GM19372 (cell line): ENCODE measurements at regions not wholly inside any gene's neighbourhood (a gene's known extent, or its start where the extent isn't known, plus 50 kb on each side); places are given as distances from the start of the nearest gene placed in this dataset.

Experiments
- ATAC-seq: cut with Tn5 transposase; IDR thresholded peaks from one replicate; pipeline ENCODE4 v1.9.1; 2021; ENCODE audit warnings: mild to moderate bottlenecking, low read depth, moderate library complexity; ENCODE audit not compliant: unreplicated experiment

DNA sequence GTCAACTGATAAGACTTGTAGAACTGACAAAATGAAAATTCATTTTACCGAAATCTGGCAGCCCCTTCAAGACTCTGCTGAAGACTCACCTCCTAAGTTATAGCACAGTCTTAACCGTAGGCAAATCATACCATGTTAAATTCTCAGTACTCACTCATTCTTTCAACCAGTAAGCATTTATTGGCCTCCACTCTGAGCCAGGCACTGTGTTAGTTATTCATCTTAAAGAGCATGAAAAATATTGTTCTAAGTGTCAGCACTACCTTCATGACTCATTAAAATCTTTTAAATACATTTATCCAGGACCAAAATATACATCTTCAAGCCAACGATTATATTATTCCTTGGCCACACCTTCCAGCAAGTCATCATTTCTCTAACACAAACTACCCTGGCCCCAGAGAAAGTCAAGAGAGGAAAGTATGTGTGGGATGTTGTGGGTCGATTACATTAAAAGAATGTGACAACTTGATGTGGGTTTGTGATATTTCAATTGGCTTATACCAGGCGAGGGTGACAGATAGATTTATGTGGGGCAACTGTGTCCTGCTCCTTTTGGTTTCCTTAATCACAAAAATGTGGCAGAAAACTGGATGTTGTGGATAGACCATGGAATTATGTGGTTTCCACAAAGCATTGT, 55.0 kb downstream of the TMEM30B start:
- no peak for ATAC-seq

DNA sequence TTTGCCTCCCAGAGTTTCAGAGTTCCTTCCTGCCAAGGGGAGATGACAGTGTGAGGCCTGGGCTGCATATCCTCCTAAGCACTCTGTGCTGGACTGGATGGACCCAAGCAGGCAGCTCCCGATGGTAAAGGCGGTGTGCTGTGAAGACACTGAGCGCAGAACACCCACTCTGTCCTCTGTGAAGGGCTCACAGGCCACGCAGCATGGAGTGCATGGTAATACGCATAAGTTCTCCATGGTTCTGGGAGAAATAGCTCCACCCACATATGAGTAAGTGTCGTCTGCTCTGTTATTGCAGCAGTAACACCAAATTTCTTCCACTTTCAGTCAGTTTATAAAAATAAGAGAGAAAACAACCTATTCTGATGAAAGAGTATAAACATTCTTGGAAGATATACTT, 55.8 kb downstream of the TMEM30B start:
- no peak for ATAC-seq

DNA sequence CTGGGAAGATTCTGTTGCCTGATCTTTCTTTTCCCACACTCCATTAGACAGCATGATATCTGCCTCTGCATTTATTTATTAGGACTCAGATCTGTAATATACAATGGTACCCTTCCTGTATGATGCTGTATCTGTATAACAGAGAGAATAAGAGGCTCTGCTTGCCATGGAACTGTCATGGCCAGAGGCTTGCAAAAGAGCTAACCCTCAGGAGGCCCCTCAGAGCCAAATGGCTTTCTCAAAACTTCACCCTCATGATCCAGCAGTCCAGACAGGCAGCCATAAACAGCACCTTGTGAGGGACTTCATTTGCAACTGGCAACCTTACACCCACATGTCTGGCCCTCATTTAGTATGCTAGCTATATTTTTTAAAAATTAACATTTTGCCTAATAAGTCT, 57.6 kb downstream of the TMEM30B start:
- no peak for ATAC-seq

DNA sequence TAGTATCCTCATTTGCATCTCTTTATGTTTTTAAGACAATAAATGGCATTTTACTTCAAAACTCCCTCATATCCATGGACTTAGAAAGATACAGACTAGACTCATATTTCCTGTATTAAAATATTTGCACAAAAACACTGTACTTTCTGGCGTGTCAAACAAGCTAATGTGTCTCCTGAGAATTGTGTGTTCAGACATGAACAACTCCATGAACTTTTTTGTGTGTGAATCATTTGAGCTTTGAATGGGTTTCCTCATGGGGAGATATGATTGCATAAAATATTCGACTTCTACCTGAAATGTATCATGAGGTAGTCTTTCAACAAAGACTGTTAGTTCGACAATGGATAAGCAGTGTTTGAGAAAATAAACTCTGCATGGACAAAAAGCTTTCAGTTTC, 58.8 kb downstream of the TMEM30B start:
- no peak for ATAC-seq

DNA sequence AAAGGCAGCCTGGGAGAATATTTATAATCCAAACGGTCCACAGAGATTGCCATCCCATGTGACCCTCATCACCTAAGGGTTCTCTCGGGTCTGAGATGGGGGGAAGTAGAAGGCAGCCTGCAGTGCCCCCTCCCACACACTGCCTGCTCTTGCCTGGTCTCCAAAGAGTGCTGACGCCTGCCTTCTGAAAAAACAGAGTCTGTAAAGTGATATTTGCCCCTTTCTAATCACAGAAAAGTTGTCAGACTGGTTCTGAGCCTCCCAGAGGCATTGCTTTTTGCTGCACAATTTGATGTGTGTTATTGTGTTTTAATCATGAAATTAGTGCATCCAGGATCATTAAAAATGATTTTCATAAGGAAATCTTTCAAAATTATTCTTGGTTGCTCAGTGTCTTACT, 59.2 kb downstream of the TMEM30B start:
- ATAC-seq: no peak

DNA sequence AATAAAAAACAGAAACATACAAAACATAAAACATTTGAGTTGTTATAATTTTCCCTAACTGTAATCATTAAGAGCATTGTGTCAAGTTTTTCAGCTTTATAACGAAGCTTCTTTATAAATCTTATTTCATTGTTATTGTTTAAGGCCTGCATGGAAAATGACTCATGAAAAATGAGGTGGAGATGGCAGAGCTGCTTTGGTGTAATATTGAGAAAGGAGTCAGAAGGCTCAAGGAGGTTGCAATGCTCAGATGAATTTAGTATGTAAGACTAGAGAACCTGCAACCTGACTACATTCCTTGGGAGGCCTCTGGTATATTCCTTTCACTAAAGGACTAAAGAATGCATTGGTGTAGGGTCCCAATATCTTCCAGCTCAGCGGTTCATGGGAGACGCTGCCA, 61.5 kb downstream of the TMEM30B start:
- ATAC-seq: no peak

DNA sequence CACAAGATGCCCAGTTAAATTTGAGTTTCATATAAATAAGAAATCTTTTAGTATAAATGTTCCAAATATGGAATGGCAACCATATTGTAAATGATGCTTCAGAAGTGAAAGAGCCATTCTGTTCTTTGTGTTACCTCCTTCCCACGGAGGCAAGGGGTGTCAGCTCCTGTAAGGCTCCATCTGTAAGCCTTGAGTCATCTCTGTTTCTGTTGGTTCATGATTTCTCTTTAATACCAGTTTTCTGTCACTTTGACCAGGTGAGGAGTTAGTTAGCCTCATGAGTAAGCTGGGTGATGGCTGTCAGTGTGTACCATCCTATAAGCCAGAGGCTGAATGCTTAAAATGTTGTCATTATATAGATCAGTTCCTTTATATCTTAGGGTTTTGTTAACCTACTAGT, 61.9 kb downstream of the TMEM30B start:
- ATAC-seq: no peak

DNA sequence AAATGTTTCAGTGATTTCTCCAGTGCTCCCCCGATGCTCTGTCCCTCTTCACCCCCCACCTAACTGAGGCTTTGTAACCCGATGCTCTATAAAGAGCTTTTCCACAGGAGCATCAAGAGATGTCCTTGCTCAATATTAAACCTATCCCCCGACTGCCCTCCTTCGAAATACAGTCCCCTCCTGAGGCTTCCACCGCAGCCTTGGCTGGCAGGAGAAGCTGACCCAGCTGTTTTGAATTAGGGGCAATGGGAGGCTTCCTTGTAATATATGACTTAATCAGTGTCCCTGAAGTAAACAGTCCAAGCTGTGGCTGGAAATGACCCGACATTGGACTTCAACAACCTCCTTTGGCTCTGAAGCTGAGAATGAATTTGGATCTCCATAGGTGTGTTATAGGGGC, 62.4 kb downstream of the TMEM30B start:
- no peak for ATAC-seq

DNA sequence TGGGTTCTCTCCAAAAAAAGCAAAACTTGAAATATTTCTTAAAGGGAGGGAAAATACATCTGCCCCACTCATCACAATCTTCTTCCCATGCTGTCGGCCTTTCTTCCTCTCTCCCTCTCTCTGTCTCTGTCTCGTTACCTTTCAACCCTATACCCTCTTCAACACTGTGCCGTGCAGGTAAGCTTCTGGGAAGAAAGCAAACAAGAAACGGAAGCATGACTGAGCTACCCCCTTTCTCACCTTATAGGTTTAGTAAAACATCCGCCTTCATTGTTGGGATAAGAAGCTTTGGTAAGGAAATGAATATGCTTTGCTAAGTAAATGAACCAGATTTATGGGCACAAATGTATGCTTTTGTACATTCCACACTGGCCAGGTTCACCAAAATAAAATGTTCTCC, 63.0 kb downstream of the TMEM30B start:
- ATAC-seq: no peak

DNA sequence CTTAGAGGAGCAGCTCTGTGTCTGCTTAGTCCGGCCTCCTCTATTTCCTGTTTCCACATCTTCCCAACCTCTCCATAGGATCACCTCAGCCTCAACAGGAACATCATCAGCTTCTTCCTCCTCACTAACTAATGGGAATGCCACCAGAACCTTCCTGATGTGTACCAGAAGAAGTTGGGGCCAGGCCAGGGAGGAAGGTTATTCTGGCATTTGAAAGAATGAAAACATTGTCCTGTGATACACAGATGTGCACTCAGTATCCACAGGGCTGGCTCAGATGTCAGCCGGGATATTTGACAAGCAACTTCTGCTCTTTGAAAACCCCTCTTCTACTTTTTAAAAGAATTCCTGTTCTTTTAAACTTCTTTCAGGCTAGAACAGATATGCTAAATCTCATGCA, 63.6 kb downstream of the TMEM30B start:
- no peak for ATAC-seq

DNA sequence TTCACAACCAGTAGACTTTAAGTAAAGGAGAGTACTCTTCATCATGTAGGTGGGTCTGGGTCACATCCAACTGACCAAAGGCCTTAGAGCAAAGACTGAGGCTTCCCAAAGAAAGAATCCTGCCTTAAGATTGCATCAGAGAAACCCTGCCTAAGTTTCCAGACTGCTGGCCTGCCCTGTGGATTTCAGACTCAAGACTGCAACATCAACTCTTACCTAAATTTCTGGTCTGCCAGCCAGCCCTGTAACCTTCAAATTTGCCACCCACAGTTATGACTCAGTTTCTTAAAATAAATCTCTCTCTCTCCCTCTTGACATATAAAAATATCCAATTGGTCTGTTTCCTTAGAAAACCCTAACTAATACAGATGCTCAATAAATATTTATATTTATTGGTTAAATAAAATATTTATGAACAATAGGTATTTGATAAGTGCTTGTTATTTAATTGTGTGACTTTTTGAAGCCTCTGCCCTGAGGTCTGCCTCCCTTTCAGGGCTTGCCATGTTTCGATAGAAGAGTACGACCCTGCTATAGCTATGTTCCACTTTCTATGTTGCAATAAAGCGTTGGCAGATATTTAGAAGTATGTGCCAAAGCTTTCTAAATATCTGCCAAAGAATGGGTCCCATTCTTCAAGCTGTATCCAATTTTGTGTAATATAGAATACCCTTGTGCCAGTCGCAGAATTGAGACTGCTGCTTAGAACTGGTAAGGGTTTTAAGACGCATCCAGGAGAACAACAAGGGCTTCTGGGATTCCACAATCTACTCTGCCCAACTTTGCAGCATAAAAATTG, 65.7 kb downstream of the TMEM30B start:
- ATAC-seq: no peak

DNA sequence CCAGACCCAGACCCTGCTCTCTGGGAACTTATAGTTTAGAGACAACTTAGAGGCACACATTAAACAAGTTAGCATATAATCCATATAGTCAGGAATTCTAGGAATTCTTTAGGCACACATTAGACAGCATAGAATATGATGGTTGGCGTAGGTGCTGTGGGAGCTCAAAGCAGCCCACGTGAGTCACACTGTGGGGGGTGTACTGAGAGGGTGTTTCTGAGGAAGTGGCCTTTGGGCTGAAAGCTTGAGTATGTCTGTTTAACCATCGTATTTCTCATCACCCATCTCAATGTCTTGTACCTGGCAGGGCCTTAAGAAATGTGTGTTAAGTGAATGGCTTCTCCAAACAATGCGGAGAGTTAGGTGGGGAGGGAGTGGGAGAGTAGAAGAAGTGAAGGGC, 67.2 kb downstream of the TMEM30B start:
- no peak for ATAC-seq

DNA sequence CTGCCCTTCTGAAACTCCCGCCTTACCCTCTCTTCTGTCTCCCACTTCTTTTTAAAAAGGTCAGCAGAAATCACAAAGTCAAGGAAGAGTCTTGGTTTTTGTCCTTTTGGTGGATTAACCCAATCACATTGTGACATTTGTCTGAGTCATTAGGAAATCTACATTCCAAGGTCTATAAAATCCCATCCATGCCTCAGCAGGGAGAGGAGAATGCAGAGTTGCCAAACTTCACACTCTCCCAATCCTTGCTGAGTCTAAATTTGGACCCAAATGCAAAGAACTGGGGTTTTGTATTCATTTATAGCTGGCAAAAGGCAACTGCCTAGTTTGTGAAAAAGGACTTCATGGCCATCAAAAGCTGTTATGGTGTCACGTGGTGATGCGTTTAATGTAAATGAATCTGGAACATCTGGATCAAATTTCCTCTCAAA, 67.9 kb downstream of the TMEM30B start:
- no peak for ATAC-seq

DNA sequence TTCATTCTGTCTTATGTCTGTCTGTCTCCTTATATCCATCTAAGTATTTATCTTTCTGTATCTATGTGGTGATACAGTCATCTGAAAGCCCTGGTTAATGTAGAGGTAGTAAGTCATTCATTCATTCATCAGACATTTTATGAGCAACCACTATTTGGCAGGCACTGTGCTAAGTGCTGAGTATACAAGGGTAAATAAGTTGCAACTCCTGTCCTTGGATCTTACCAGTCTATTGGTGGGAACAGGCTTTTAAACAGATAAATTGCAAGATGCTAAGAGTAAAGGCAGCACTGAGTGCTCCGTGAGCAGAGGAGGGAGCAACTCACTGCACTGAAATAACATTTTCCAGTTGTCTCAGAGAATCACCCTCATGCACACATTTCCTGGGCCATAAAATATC, 68.6 kb downstream of the TMEM30B start:
- ATAC-seq: no peak

DNA sequence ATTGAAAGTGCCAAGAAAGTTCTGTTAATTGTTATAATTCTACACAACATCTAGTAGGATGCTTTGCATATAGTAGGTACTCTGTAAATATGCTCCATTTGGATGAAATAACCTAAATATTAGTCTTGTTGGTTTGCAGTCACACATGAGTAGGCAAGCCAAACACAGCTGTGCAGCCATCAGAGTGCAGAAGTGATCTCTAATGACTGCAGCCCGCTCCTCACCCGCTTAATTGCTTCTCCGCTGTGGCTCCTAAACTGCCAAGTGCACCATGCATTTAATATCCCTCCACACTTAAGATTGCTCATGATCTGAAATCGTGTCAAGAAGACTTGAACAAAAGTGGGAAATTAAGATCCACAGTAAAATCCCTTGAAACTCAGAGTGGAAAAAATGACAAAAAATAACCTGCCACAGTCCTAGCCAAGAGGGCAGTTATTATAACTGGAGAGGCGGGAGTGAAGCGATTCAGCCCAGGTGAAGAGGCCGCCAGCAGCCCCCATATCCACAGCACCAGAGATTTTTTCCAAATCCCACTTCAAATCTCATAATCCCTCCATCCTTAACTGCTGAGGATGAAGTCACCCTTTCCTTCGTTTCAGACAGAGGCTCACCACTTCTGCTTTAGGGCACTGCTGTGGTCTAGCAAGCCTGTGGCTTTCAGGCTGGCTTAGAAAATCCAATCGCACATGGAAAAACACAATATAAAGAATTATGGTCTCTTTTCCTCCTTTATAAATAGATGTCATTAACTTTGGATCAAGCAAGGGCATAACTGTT, 69.5 kb downstream of the TMEM30B start:
- no peak for ATAC-seq

DNA sequence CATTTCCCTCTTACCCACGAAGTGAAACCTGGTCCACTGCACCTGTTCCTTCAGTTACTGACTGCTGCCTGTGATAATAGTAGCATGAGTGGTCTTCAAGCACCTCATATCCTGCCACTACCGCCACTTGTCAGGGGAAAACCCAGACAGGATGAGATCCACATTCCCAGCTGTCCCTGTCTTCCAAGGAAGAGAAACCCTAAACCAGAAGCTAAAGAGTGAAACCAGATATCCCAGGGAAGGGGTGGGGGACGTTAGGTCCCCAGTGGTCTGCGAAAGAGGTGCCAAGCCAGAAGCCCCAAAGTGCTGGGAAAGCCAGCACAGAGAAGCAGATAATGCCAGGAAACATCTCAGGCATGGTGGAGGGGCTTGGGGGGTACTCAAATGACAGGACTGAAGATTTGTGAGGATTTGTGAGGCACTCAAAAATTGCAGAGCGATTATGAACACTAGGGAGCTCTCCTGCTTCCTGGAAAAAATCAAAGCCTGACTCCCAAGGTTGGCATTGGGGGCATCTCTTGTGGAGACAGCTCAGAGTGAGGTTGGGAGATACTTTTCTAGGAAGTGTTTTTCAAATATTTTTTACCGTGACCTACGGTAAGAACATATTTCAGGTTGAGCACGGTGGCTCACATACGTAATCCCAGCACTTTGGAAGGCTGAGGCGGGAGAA, 77.9 kb downstream of the TMEM30B start:
- no peak for ATAC-seq

DNA sequence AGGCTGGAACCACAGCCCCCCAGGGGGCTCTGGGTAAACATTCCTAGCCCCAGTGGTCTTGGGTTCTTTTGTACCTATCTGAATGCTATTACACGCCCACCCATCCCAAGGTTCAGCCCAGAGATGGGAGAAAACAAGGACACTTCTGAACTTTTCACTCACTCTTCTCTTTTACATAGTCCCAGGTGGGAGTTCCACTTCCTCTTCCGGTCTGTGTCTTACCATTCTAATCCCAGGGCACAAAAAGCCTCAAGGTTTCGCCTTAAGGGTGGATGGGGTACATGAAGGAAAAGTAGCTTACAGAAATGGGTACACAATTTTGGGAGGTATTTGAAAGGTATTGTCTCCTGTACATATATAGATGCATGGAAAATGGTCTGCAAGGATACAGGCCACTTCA, 79.0 kb downstream of the TMEM30B start:
- ATAC-seq: no peak

DNA sequence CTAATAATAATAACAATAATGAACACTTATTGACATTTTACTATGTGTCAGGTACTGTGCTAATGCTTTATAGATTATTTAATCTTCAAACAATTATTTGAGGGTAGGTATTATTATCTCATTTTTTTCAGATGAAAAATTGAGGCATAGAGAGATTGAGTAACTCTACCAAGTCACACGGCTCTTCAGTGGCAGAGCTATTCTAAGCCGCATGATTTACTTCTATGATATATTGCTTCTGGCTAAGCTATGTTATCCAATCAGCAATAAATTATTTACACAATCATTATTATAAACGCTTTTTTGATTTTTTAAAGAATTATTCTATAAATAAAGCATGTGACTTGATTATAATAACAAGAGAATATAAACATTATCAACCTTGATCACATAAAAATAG, 80.0 kb downstream of the TMEM30B start:
- ATAC-seq: no peak

DNA sequence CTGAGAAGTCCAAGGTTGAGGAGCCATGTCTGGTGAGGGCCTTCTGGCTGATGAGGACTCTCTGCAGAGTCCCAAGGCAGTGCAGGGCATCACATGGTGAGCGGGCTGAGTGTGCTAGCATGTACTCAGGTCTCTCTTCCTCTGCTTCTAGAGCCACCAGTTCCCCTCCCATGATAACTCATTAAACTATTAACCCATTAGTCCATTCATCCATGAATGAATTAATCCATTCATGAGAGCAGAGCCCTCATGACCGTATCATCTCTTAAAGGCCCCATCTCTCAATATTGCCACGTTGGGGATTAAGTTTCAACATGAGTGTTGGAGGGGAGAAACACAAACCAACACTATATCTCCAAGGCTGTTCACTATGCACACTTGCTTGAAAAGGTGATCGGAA, 83.7 kb downstream of the TMEM30B start:
- no peak for ATAC-seq

DNA sequence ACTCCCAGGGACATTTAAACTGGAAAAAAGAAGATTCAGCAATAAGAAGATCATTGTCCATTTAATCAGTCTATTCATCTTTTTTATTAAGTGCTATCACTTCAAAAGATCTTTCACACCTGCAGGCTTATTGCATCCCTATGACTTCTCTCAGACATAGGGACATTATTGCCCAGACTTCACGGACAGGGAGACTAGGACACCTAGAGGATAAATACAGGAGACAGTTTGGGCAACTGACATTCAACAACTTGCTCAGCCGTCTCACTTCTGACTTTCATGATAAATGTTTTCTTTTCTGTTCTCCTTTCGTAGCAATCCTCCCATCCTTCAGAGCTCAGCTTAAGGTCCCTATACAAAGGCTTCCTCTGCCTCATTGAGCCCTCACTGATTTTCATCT, 84.3 kb downstream of the TMEM30B start:
- no peak for ATAC-seq

DNA sequence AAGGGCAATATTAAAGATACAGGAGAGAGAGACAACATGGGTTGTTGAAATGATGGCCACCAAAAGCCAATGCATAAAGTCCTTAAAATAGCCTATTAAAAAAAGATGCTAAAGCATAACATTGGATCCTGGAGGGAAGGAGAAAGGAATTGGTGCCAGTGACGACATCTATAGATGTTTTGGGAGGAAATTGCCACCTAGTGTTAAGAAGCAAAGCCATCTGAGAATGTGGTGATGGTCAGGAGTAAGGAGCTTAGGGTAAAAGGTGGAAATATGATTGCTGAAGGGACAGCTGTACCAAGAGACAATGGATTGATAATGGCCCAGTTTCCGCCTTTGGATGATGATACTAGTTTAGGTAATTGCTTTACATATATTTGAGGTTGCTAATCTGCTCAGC, 85.1 kb downstream of the TMEM30B start:
- no peak for ATAC-seq
